GM23338 (cell line): ENCODE measurements at regions not wholly inside any gene's neighbourhood (a gene's known extent, or its start where the extent isn't known, plus 50 kb on each side); places are given as distances from the start of the nearest gene placed in this dataset.

Source experiments
- CREB1 ChIP-seq: fragments of 250-450 bp; sonication (Bioruptor Pico); IDR thresholded peaks from 2 replicates; pipeline ENCODE4 v1.5.0; 2020; ENCODE audit warnings: low read depth, mild to moderate bottlenecking, moderate library complexity
- EZH2phosphoT487 ChIP-seq: fragments of 200-600 bp; sonication (generic); IDR thresholded peaks from one replicate; pipeline ENCODE4 v1.8.1; 2018; ENCODE audit warnings: antibody characterized with exemption; ENCODE audit not compliant: unreplicated experiment
- TF ChIP-seq, protein P1 (sequence below), 2 experiments: fragments of 200-600 bp in 1 of 2; sonication (generic) in 1 of 2; conservative IDR thresholded peaks; 2 replicates each; pipeline versions ENCODE4 v1.5.1 to v1.6.1; 2016 to 2017; ENCODE audit warnings: antibody characterized with exemption in 2 of 2, low read depth in 2 of 2, mild to moderate bottlenecking in 2 of 2, moderate library complexity in 1 of 2

DNA sequence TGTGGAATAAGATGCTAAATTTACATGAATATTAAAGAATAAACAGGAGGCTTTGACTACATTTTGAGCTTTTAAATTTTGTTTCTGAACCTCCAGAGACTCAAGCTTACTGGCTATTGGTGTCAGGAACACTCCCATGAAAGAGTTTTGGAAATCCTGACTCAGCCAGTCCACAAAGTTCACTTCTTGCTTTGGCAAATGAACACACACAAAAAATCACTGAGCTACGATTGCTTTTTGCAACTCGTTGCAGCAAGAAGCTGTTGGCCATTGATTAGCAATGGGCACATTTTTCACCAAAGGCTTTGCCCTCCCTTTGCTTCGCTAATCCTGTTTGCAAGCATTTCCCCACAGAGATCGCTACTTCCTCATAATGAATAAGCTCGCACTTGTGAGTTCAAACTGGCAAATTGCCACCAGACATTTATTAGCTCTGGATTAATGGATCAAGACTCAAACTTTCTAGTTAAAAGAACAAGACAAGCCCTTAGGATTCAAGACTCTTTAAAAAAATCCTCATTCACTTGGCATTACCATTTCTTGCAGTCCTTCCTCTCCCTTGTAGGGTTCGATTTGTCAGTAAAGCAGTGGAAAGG, 343.2 kb upstream of the ONECUT1 start:
- TF ChIP-seq, protein P1, sequence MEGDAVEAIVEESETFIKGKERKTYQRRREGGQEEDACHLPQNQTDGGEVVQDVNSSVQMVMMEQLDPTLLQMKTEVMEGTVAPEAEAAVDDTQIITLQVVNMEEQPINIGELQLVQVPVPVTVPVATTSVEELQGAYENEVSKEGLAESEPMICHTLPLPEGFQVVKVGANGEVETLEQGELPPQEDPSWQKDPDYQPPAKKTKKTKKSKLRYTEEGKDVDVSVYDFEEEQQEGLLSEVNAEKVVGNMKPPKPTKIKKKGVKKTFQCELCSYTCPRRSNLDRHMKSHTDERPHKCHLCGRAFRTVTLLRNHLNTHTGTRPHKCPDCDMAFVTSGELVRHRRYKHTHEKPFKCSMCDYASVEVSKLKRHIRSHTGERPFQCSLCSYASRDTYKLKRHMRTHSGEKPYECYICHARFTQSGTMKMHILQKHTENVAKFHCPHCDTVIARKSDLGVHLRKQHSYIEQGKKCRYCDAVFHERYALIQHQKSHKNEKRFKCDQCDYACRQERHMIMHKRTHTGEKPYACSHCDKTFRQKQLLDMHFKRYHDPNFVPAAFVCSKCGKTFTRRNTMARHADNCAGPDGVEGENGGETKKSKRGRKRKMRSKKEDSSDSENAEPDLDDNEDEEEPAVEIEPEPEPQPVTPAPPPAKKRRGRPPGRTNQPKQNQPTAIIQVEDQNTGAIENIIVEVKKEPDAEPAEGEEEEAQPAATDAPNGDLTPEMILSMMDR (conservative IDR thresholded peaks at IDR 0.05; ENCODE audit: low read depth in 2 of 2), result no peak
- TF ChIP-seq EZH2phosphoT487, result no peak
- TF ChIP-seq CREB1 (CRISPR knock-in tag), result no peak
